IMR-90 (cell line): ENCODE measurements at regions not wholly inside any gene's neighbourhood (a gene's known extent, or its start where the extent isn't known, plus 50 kb on each side); places are given as distances from the start of the nearest gene placed in this dataset.

Source experiments
- ATAC-seq: fragments of 200-7000 bp; cut with Tn5 transposase; 2 replicates; pipeline ENCODE4 v1.9.1; 2020; ENCODE audit warnings: low read depth, mild to moderate bottlenecking, moderate library complexity
- BruUV-seq: library from RNA; stranded (reverse); fragments of 400-500 nt; replicated peaks from 2 replicates; lab custom pipeline; 2021; lab: Mats Ljungman, UMichigan
- CTCF ChIA-PET: fragments of 300-600 bp; formaldehyde crosslinking; extraction: SDS; loops from one replicate; lab custom pipeline; 2021; ENCODE audit warnings: antibody characterized with exemption; lab: Yijun Ruan, JAX
- POLR2A ChIA-PET: fragments of 300-600 bp; sonication (Branson Sonifier 250); formaldehyde crosslinking; loops from one replicate; lab custom pipeline; 2022; ENCODE audit warnings: antibody characterized with exemption; ENCODE audit not compliant: unreplicated experiment; lab: Charles Lee
- DNase-seq: peaks from one replicate; pipeline ENCODE4 v3.0.0; 2013
- H2AFZ ChIP-seq: replicated peaks from 2 replicates; pipeline ENCODE3; 2013; ENCODE audit warnings: low read length, mild to moderate bottlenecking; ENCODE audit not compliant: poor library complexity
- H2AK5ac ChIP-seq: 2 replicates; pipeline ENCODE4 v1.6.1; 2013; ENCODE audit warnings: low read depth, low read length, inconsistent platforms
- H2AK9ac ChIP-seq: replicated peaks from 2 replicates; pipeline ENCODE3; 2013; ENCODE audit warnings: mild to moderate bottlenecking, low read depth, low read length, moderate library complexity; ENCODE audit not compliant: poor library complexity
- H2BK120ac ChIP-seq: 2 replicates; pipeline ENCODE4 v1.6.1; 2013; ENCODE audit warnings: low read depth, low read length, inconsistent platforms
- H2BK15ac ChIP-seq: 3 replicates; pipeline ENCODE4 v1.6.1; 2013; ENCODE audit warnings: low read depth, low read length, inconsistent platforms
- H2BK20ac ChIP-seq: 2 replicates; pipeline ENCODE4 v1.6.1; 2013; ENCODE audit warnings: low read depth, mild to moderate bottlenecking, inconsistent platforms, low read length, moderate library complexity
- H2BK5ac ChIP-seq: 2 replicates; pipeline ENCODE4 v1.6.1; 2013; ENCODE audit warnings: mild to moderate bottlenecking, low read depth, low read length, inconsistent platforms; ENCODE audit not compliant: poor library complexity, severe bottlenecking
- H3K14ac ChIP-seq: replicated peaks from 2 replicates; pipeline ENCODE4 v1.6.1; 2013; ENCODE audit warnings: low read depth, low read length, inconsistent platforms
- H3K18ac ChIP-seq: 2 replicates; pipeline ENCODE4 v1.6.1; 2013; ENCODE audit warnings: low read depth, low read length, control low read depth
- H3K23ac ChIP-seq: 2 replicates; pipeline ENCODE4 v1.6.1; 2013; ENCODE audit warnings: low read depth, low read length, inconsistent platforms
- H3K27ac ChIP-seq: 2 replicates; pipeline ENCODE4 v1.5.1; 2013; ENCODE audit warnings: mild to moderate bottlenecking, control low read depth, low read length; ENCODE audit not compliant: insufficient read depth
- H3K27me3 ChIP-seq: 2 replicates; pipeline ENCODE4 v1.6.1; 2013; ENCODE audit warnings: low read length; ENCODE audit not compliant: control insufficient read depth, insufficient read depth
- H3K36me3 ChIP-seq: 2 replicates; pipeline ENCODE4 v1.6.1; 2013; ENCODE audit warnings: low read length, mixed read lengths; ENCODE audit not compliant: control insufficient read depth, insufficient read depth
- H3K4ac ChIP-seq: 2 replicates; pipeline ENCODE4 v1.6.1; 2013; ENCODE audit warnings: low read depth, low read length, inconsistent platforms
- H3K4me1 ChIP-seq: 2 replicates; pipeline ENCODE4 v1.6.1; 2013; ENCODE audit warnings: low read length, mixed read lengths; ENCODE audit not compliant: control insufficient read depth, insufficient read depth
- H3K4me2 ChIP-seq: 2 replicates; pipeline ENCODE4 v1.6.1; 2013; ENCODE audit warnings: low read depth, mild to moderate bottlenecking, control low read depth, low read length, moderate library complexity
- H3K4me3 ChIP-seq: 2 replicates; pipeline ENCODE4 v1.5.1; 2013; ENCODE audit warnings: low read depth, mild to moderate bottlenecking, control low read depth, low read length, moderate library complexity; ENCODE audit not compliant: insufficient read depth
- H3K56ac ChIP-seq: 2 replicates; pipeline ENCODE4 v1.6.1; 2013; ENCODE audit warnings: low read length, inconsistent platforms; ENCODE audit not compliant: insufficient read depth; ENCODE audit errors: extremely low read depth
- H3K79me1 ChIP-seq, 2 experiments: 2 replicates each; pipeline ENCODE4 v1.6.1; 2013; ENCODE audit warnings: low read length in 2 of 2, inconsistent platforms in 1 of 2, low read depth in 1 of 2
- H3K9ac ChIP-seq: 2 replicates; pipeline ENCODE4 v1.6.1; 2013; ENCODE audit warnings: low read depth, low read length, control low read depth
- H3K9me1 ChIP-seq: 2 replicates; pipeline ENCODE4 v1.6.1; 2013; ENCODE audit warnings: low read length, inconsistent platforms; ENCODE audit not compliant: insufficient read depth
- H3K9me3 ChIP-seq: 2 replicates; pipeline ENCODE4 v1.6.1; 2013; ENCODE audit warnings: low read length; ENCODE audit not compliant: control insufficient read depth, insufficient read depth
- H4K20me1 ChIP-seq: 2 replicates; pipeline ENCODE4 v1.6.1; 2013; ENCODE audit warnings: low read length, inconsistent platforms; ENCODE audit not compliant: insufficient read depth
- H4K5ac ChIP-seq: 2 replicates; pipeline ENCODE4 v1.6.1; 2013; ENCODE audit warnings: mild to moderate bottlenecking, low read depth, low read length, control low read depth
- H4K8ac ChIP-seq, 2 experiments: 2 replicates each; pipeline ENCODE4 v1.6.1; 2013; ENCODE audit warnings: low read depth in 2 of 2, low read length in 2 of 2, control low read depth in 1 of 2, inconsistent platforms in 1 of 2
- H4K91ac ChIP-seq: 2 replicates; pipeline ENCODE4 v1.6.1; 2013; ENCODE audit warnings: low read depth, low read length, inconsistent platforms; ENCODE audit not compliant: insufficient read depth
- BHLHE40 ChIP-seq: fragments of 150-350 bp; IDR thresholded peaks from 2 replicates; pipeline ENCODE4 v1.6.1; 2016; ENCODE audit warnings: mild to moderate bottlenecking, low read depth, low read length
- CEBPB ChIP-seq: IDR thresholded peaks from 2 replicates; pipeline ENCODE4 v1.6.1; 2012; ENCODE audit warnings: low read depth, low read length, improper control_type of control experiment
- CHD1 ChIP-seq: IDR thresholded peaks from 2 replicates; pipeline ENCODE4 v1.6.1; 2012; ENCODE audit warnings: low read depth, low read length, improper control_type of control experiment
- MAFK ChIP-seq: IDR thresholded peaks from 2 replicates; pipeline ENCODE4 v1.6.1; 2012; ENCODE audit warnings: low read depth, low read length, improper control_type of control experiment
- MAZ ChIP-seq: IDR thresholded peaks from 2 replicates; pipeline ENCODE4 v1.6.1; 2012; ENCODE audit warnings: low read depth, mild to moderate bottlenecking, low read length, improper control_type of control experiment, moderate library complexity, borderline replicate concordance
- MXI1 ChIP-seq: IDR thresholded peaks from 2 replicates; pipeline ENCODE4 v1.6.1; 2012; ENCODE audit warnings: low read depth, mild to moderate bottlenecking, low read length, moderate library complexity, borderline replicate concordance
- NFE2L2 ChIP-seq: fragments of 150-350 bp; IDR thresholded peaks from 2 replicates; pipeline ENCODE4 v1.6.1; 2016; ENCODE audit warnings: low read depth, mild to moderate bottlenecking, low read length
- RAD21 ChIP-seq: IDR thresholded peaks from 2 replicates; pipeline ENCODE4 v1.6.1; 2012; ENCODE audit warnings: low read length, improper control_type of control experiment
- RCOR1 ChIP-seq: IDR thresholded peaks from 2 replicates; pipeline ENCODE4 v1.6.1; 2012; ENCODE audit warnings: mild to moderate bottlenecking, low read length, improper control_type of control experiment; ENCODE audit not compliant: insufficient replicate concordance
- RFX5 ChIP-seq: IDR thresholded peaks from 2 replicates; pipeline ENCODE4 v1.8.0; 2012; ENCODE audit warnings: low read depth, mild to moderate bottlenecking, low read length, moderate library complexity
- SMC3 ChIP-seq: fragments of 150-350 bp; IDR thresholded peaks from 2 replicates; pipeline ENCODE4 v1.6.1; 2016; ENCODE audit warnings: low read depth, mild to moderate bottlenecking, antibody characterized with exemption, low read length, moderate library complexity
- WGBS, 2 experiments: methylation state at CpG; one replicate each; pipeline versions ENCODE4 v1.1.5 to v1.1.7; 2013; ENCODE audit warnings: missing lambda C conversion rate in 2 of 2; ENCODE audit not compliant: insufficient read length in 1 of 2; ENCODE audit errors: extremely low coverage in 2 of 2; 5-methylcytosine and 5-hydroxymethylcytosine counted together
- dilution Hi-C: fragments of 300-500 bp; cut with HindIII; formaldehyde crosslinking; loops from one replicate; pipeline ENCODE4 v1.14.3; 2018; ENCODE audit warnings: low sequenced_read_pairs; ENCODE audit not compliant: unreplicated experiment
- in situ Hi-C: fragments of 300-500 bp; cut with MboI; formaldehyde crosslinking; loops from 3 replicates; pipeline ENCODE4 v1.14.3; 2019; ENCODE audit warnings: low sequenced_read_pairs, inconsistent platforms, mixed read lengths
- intact Hi-C: fragments of 100-400 bp; cut with micrococcal nuclease; formaldehyde crosslinking; loops from 2 replicates; pipeline ENCODE4 v1.10.0; 2022
- TF ChIP-seq, protein P1 (sequence below): fragments of 150-350 bp; IDR thresholded peaks from 2 replicates; pipeline ENCODE4 v1.6.1; 2016; ENCODE audit warnings: low read depth, mild to moderate bottlenecking, low read length, moderate library complexity, borderline replicate concordance
- TF ChIP-seq, protein P2 (sequence below): fragments of 150-350 bp; IDR thresholded peaks from 2 replicates; pipeline ENCODE4 v1.6.1; 2017; ENCODE audit warnings: mild to moderate bottlenecking, antibody characterized with exemption, low read length, low read depth

DNA sequence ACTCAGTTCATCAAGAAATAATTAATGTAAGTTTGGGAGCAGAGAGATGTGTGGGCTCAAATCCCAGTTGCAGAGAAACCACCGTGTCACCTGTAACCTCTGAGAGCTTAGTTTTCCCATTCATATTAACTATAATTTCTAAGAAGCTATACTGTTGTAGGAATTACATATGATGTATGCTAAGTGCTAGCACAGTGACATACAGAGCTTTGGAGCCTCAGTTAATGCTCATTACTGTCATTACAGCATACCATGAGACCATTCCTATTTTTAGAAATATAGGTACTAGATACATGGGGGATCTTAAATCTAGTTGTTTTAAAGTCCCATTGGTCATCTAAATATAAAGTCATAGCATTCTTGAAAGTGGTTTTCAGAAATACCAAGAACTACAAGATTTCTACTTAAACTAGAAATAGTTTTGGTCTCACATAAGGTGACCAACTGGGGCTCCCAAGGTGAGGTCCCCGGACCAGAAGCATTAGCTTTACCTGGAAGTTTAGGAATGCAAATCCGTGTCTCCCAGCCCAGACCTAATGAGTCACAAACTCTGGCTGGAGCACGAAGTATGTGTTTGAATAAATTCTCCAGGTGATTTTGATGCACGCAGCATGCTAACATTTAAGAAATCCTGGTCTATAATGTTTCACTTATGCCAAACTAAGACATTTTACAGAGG lies 144.6 kb downstream of the LACC1 start:
- no peaks in the 10 kb centered on the region for H4K20me1 ChIP-seq
- H2BK5ac ChIP-seq = no peak overlapping the region
- H3K4me2 ChIP-seq = no peak overlapping the region
- in situ Hi-C loops (no loop called here), dilution Hi-C loops (no loop called here), intact Hi-C loops (no loop called here)
- H2BK20ac ChIP-seq = no peak overlapping the region
- H3K14ac ChIP-seq = no peak overlapping the region
- no peak for TF ChIP-seq BHLHE40
- no peak for TF ChIP-seq SMC3
- TF ChIP-seq RCOR1 = no peak
- TF ChIP-seq RAD21 = no peak
- TF ChIP-seq CHD1 = no peak
- no peak for TF ChIP-seq MAFK
- TF ChIP-seq, protein P1, sequence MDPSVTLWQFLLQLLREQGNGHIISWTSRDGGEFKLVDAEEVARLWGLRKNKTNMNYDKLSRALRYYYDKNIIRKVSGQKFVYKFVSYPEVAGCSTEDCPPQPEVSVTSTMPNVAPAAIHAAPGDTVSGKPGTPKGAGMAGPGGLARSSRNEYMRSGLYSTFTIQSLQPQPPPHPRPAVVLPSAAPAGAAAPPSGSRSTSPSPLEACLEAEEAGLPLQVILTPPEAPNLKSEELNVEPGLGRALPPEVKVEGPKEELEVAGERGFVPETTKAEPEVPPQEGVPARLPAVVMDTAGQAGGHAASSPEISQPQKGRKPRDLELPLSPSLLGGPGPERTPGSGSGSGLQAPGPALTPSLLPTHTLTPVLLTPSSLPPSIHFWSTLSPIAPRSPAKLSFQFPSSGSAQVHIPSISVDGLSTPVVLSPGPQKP = no peak
- no peak for TF ChIP-seq NFE2L2
- TF ChIP-seq CEBPB = no peak
- no peak for TF ChIP-seq MXI1
- TF ChIP-seq, protein P2, sequence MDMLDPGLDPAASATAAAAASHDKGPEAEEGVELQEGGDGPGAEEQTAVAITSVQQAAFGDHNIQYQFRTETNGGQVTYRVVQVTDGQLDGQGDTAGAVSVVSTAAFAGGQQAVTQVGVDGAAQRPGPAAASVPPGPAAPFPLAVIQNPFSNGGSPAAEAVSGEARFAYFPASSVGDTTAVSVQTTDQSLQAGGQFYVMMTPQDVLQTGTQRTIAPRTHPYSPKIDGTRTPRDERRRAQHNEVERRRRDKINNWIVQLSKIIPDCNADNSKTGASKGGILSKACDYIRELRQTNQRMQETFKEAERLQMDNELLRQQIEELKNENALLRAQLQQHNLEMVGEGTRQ = no peak
- no peak for TF ChIP-seq MAZ
- TF ChIP-seq RFX5 = no peak
- H2AK9ac ChIP-seq = no peak overlapping the region
- ChIA-PET POLR2A (no interaction called here), CTCF (no interaction called here)
- no peak overlapping the region for H3K23ac ChIP-seq
- no peak overlapping the region for H3K9ac ChIP-seq
- H2AFZ ChIP-seq = no peak overlapping the region
- H3K9me3 ChIP-seq = no peaks in the 10 kb centered on the region; the same call in 1 of the 2 replicates
- no peaks in the 10 kb centered on the region for H3K79me1 ChIP-seq
- H3K4ac ChIP-seq = no peak overlapping the region
- H3K9me1 ChIP-seq = 0 out of 2 replicates have a peak, but pooled peaks cover 3% of the 10 kb centered on the region
- H2BK120ac ChIP-seq = no peak overlapping the region
- H4K5ac ChIP-seq = no peak overlapping the region
- peaks cover 2% of the 10 kb centered on the region; the same call in 1 of the 2 replicates for H3K4me1 ChIP-seq
- H3K27ac ChIP-seq = no peak overlapping the region
- no peak overlapping the region for H3K56ac ChIP-seq
- H3K18ac ChIP-seq = no peak overlapping the region
- H3K36me3 ChIP-seq = no peaks in the 10 kb centered on the region
- H2AK5ac ChIP-seq = no peak overlapping the region
- 80% methylated on average over 1 of the region's 5 CpGs; no CpG with 5 or more reads in 1 of the 2 experiments for WGBS, 2 experiments
- H2BK15ac ChIP-seq = no peak overlapping the region
- H3K4me3 ChIP-seq = no peak overlapping the region
- DNase-seq (no peak), ATAC-seq (no peak)
- no peak overlapping the region for H4K8ac ChIP-seq
- no TSS peak for BruUV-seq
- H3K27me3 ChIP-seq = peaks cover 13% of the 10 kb centered on the region
- H4K91ac ChIP-seq = no peak overlapping the region
